NB4 (cell line): ENCODE measurements at regions not wholly inside any gene's neighbourhood (a gene's known extent, or its start where the extent isn't known, plus 50 kb on each side); places are given as distances from the start of the nearest gene placed in this dataset.

Source experiments
- DNase-seq: peaks from one replicate; pipeline ENCODE4 v3.0.0; 2010; ENCODE audit warnings: low read depth
- H3K4me3 ChIP-seq: one replicate; pipeline ENCODE4 v1.5.1; 2011; ENCODE audit warnings: mild to moderate bottlenecking, low read depth, low read length, moderate library complexity
- MYC ChIP-seq: IDR thresholded peaks from 2 replicates; pipeline ENCODE4 v1.6.1; 2011; ENCODE audit warnings: low read depth, low read length
- POLR2A ChIP-seq: IDR thresholded peaks from 2 replicates; pipeline ENCODE4 v1.6.1; 2011; ENCODE audit warnings: mild to moderate bottlenecking; ENCODE audit not compliant: insufficient read length; ENCODE audit errors: extremely low read depth
- TF ChIP-seq, protein P1 (sequence below): IDR thresholded peaks from one replicate; pipeline ENCODE4 v1.5.1; 2012; ENCODE audit warnings: low read depth, low read length
- TF ChIP-seq, protein P2 (sequence below): IDR thresholded peaks from 2 replicates; pipeline ENCODE4 v1.6.1; 2011; ENCODE audit warnings: low read depth, low read length

- DNase-seq, result no peak
- TF ChIP-seq, protein P1, sequence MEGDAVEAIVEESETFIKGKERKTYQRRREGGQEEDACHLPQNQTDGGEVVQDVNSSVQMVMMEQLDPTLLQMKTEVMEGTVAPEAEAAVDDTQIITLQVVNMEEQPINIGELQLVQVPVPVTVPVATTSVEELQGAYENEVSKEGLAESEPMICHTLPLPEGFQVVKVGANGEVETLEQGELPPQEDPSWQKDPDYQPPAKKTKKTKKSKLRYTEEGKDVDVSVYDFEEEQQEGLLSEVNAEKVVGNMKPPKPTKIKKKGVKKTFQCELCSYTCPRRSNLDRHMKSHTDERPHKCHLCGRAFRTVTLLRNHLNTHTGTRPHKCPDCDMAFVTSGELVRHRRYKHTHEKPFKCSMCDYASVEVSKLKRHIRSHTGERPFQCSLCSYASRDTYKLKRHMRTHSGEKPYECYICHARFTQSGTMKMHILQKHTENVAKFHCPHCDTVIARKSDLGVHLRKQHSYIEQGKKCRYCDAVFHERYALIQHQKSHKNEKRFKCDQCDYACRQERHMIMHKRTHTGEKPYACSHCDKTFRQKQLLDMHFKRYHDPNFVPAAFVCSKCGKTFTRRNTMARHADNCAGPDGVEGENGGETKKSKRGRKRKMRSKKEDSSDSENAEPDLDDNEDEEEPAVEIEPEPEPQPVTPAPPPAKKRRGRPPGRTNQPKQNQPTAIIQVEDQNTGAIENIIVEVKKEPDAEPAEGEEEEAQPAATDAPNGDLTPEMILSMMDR, result no peak
- TF ChIP-seq MYC (no peak), POLR2A (no peak)
- TF ChIP-seq, protein P2, sequence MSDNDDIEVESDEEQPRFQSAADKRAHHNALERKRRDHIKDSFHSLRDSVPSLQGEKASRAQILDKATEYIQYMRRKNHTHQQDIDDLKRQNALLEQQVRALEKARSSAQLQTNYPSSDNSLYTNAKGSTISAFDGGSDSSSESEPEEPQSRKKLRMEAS, result no peak
- H3K4me3 ChIP-seq, result no peak overlapping the region
These were observed 114.2 kb downstream of the CCDC34 start for GRCh38 chr11:27248576-27249509.

- no peak overlapping the region for H3K4me3 ChIP-seq
- TF ChIP-seq POLR2A, result no peak
- TF ChIP-seq, protein P2, result no peak
- TF ChIP-seq, protein P1, result no peak
- no peak for TF ChIP-seq MYC
- DNase-seq, result no peak
These were observed 115.4 kb downstream of the CCDC34 start for GRCh38 chr11:27247660-27248059.

DNA sequence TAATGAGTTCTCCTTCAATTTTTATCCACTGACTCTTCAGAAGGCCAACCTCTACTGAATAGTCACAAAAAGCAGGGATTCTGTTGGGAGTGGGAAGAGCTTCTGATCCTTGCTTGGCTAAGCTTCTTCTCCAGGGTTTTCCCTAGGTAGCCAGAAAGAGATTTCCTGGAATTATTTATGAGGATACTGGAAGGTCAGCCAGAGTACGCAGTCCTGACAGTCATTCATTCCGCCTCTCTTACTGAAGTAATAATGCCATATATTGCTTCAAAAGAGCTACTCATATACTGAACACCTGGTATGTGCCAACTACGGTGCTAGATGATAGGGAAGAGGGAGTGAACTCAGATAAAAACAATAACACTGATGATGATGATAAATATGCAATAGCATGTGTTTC, 116.1 kb downstream of the CCDC34 start:
- TF ChIP-seq, protein P2, result no peak
- TF ChIP-seq POLR2A (no peak), MYC (no peak)
- TF ChIP-seq, protein P1, result no peak
- H3K4me3 ChIP-seq, result no peak overlapping the region
- DNase-seq, result no peak

DNA sequence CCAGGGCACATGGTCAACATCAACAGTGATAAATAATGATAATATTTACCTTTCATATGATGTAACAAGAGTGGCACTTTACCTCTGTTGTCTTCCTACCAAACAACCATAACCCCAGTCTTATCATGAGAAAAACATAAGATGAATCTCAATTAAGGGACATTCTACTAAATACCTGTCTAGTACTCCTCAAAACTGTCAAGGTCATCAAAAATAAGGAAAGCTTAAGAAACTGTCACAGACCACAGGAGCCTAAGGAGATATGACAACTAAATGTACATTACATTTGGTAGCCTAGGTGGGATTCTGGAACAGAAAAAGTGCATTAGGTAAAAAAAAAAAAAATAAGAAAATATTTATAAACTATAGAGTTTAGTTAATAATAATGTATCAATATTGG, 118.1 kb downstream of the CCDC34 start:
- no peak overlapping the region for H3K4me3 ChIP-seq
- no peak for DNase-seq
- TF ChIP-seq MYC (no peak), POLR2A (no peak)
- TF ChIP-seq, protein P2, result no peak
- TF ChIP-seq, protein P1, result no peak

DNA sequence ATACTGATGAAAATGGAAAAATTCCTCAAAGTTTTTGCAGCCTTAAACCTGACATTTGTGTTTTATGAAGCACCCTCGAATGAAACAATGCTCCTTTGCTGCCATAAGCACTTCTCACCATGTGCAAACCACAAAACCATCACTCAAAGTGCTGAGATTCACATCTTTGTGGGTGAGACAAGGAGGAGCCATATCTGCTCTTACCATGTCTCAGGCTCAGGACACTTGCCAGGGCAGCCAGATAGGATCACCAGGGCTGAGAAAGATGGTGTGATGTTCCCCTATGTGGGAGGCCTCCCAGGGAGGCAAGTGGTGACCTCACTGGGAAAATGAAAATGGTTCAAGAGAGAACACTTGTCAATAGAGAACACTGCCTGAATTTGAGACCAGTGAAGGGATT, 120.4 kb downstream of the CCDC34 start:
- DNase-seq, result no peak
- TF ChIP-seq, protein P1, result no peak
- no peak for TF ChIP-seq MYC
- TF ChIP-seq, protein P2, result no peak
- TF ChIP-seq POLR2A, result no peak
- no peak overlapping the region for H3K4me3 ChIP-seq
